HG03565 (cell line): ENCODE measurements at regions not wholly inside any gene's neighbourhood (a gene's known extent, or its start where the extent isn't known, plus 50 kb on each side); places are given as distances from the start of the nearest gene placed in this dataset.

Experiments used
- ATAC-seq: cut with Tn5 transposase; IDR thresholded peaks from one replicate; pipeline ENCODE4 v1.9.1; 2021; ENCODE audit warnings: mild to moderate bottlenecking, moderate library complexity; ENCODE audit not compliant: unreplicated experiment

DNA sequence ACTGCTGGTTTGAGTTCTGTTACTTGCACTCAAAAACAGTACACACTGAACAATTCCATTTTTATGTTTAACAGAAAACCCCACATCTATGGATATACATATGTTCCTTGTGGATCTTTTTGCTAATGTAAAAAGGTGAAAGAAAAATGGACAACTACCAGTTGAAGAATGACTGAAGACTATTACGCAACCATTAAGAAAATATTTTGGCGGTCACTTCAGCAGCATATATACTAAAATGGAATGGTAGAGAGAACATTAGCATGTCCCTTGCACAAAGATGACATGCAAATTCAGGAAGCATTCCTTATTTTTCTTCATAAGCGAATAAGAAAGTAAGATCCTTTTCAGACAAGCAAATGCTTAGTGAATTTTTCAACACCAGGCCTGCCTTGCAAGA lies 84.6 kb upstream of the FMR1 start:
- ATAC-seq, result no peak

DNA sequence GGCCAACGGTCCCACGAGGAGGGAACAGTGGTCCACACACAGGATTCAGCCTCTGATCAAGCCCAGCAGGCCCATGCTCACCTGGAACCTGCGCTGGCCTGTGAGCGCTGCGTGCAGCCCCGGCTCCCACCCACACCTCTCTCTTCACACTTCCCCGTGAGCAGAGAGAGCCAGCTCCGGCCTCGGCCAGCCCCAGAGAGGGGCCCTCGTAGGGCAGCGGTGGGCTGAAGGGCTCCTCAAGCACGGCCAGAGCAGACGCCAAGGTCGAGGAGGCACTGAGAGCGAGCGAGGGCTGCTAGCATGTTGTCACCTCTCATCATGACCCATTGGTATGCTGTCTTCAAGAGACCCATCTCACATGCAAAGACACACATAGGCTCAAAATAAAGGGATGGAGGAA lies 83.0 kb upstream of the FMR1 start:
- no peak for ATAC-seq

DNA sequence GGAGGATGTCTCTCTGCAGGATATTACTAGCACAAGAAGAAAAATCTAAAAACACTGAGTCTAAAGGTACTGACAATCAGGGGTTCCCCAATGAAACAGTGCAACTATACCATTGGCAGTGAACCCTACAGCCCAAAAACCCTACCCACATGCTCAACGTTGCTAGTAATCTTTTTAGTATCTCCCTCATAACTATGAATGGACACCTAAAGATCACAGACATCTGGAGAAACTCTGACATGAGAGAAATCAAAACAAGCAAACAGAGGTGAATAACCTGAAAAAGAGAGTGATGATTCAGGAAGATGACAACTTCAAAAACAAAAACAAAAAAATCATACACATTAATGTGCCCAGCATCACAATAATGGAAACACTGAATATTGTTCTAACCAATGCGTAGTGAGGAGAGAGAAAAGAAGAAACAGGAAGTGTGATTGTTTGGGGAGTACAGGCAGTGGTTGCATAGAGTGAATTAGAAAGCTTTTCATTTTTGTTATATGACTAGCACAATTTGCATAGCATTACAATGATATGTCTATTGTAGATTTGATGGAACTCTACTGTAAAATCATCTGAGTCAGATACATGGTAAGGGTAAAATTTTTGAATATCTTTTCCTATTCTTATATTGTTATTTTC lies 78.9 kb upstream of the FMR1 start:
- ATAC-seq, result peak; percentile 99

DNA sequence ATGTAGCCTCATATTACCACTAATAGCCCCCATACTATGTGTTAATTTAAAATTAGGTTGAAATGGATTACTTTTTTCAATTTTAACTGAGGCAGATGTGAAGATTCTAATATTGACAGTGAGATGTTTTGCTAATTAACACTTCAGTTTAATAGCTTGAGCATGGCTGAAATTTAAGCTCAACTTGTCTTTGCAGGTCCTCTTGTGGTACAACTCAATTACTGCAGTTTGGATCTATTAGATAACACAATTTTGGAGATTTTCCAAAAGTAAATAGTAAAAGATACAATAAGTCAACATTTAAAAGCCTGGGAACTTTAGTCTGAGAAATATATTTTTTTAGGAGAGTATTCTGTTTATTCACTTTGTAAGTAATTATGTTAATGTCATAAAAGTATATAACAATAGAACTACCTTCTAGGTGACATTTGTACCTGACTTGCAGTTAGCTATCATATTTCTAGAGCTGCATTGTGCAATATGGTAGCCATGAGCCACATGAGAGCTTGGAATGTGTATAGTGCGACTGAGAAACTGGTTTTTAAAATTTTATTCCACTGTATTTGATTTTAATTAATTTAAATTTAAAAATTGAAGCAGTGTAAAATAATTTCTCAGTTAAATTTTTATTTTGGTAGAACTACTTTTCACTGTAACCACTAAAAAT lies 73.1 kb upstream of the FMR1 start:
- no peak for ATAC-seq

DNA sequence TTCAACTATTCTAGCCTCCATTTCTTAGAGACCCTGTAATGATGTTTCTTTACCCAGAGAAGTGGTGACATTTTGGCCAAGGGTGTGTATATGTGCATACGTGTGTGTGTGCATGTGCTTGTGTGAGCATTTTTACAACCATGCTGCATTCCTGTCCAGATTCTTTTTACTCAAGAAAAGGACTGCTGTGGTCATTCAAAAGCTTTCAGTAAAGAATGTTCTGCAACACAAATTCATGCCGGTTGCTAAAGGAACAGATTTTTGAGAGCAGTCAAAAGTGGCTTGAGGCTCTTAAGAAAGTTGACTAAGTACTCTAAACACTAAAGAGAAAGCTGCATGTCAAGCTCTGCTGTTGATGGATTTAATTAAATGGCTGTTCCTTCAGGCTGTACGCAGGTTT lies 65.0 kb upstream of the FMR1 start:
- no peak for ATAC-seq

DNA sequence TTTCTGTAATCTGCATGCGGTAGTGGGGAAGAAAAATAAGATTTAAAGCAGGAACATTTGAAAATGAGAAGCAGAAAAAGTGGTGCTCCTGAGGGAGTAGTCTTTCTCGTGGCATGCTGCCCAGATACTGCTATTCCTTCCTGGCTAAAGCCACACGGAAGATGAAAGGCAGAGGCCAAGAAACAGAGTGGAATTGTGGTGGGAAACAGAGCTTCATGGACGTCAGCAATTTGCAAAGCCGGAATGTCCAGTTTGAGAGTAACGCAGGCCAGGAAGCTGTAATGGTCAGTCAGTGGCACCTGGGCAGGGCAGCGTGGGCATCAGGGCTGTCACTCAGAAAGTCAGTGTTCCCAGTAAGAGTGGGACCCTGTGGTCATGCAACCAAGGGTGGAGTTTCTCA lies 63.7 kb upstream of the FMR1 start:
- no peak for ATAC-seq

DNA sequence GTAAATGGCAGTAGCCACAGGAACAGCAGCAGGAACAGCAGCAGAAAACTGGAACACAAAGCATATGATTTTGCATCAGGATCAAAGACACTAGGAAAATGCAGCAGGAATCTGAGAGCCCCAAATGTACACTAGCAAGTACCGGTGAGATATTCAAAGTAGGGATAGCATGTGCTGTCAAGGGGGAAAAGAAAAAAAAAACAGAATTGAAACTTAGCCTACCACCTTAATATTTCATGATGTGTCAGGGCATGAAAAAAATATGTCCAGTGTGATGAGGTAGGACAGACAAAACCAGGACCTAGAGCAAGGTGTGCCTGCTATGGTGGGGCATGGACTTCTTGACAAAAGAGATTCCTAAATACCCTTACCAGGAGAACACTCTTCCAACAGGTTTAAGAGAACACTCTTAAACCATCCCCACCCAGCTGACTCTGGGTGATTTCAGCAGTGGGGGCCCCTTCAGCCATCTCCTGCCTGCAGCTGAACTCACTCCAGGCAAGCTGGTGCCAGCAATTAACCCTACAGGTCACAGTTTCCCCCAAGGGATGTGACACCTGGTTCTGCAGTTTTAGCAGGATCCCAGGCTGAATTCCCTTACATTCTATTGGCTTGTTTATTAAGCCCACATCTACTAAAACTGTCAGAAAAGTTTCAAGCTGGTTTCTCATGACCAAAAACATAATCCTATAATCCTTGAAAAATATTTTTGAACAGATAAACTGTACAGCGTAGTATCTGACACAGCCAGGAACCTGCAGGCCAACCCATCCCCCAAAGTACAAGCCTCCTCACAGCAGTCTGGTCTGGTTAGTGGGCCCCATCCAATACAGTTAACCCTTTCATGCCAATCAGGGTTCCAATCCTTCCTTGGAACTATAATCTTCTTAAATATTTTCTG lies 62.9 kb upstream of the FMR1 start:
- ATAC-seq, result no peak

DNA sequence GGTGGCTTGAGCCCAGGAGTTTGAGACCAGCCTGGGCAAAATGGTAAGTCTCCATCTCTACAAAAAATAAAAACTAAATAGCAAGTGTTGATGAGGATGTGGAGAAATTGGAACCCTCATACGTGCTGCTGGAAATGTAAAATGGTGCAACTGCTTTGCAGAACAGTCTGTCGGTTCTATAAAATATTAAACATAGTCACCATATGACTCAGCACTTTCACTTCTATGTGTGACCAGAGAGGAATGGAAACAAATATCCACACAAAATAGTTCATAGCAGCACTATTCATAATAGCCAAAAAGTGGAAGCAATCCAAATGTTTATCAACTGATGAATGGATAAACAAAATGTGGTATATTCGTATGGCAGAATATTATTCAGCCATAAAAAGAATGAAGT lies 60.8 kb upstream of the FMR1 start:
- ATAC-seq, result peak; percentile 71

DNA sequence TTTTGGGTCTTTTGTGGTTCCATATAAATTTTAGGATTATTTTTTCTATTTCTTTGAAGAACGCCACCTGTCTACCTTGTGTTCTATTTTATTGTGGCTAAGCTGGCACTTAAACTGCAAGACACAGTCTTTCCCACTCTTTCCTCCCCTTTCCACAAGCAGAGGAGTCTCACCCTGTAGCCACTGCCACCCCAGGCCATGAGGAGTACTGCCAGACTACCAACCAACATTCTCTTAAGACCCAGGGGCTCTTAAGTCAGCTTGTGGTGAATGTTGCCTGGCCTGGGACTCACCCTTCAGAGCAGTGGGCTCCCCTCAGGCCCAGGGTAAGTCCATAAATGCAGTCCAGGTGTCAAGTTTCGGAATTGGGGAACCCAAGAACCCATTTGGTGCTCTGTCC lies 58.0 kb upstream of the FMR1 start:
- ATAC-seq, result no peak

DNA sequence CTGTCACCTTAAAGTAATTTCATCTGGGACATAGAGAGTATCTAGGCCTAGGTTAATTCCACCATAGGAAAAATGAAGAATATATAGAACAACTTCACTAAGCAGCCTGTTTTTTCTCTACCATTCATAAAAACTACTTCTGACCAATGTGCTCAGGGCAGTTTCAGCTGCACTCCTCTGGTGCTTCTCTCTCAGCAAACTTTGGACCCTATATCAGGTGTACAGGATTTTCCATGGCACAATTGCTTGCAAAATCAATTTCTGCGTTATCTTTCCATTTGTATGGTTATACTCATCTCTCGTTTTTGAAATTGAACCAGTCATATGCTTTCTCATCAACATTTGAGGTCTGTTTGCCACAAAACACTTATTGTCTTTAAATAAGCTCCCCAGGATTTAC lies 52.1 kb upstream of the FMR1 start:
- ATAC-seq, result no peak
